ENCODE measurements at regions not wholly inside any gene's neighbourhood (a gene's known extent, or its start where the extent isn't known, plus 50 kb on each side); places are given as distances from the start of the nearest gene placed in this dataset.

GRCh38 chr5:74313896-74314295 lies 326.6 kb downstream of the ENC1 start:
- Histone ChIP-seq H3K27me3 (ENCODE audit: control insufficient read depth, insufficient read depth, low read length) (no peaks in the 10 kb centered on the region), H3K4me3 (ENCODE audit: low read depth, low read length) (no peak overlapping the region), H3K4me1 (peaks cover 54% of the 10 kb centered on the region), H3K9ac (no peak overlapping the region), H3K36me3 (ENCODE audit: control insufficient read depth, insufficient read depth, low read length) (no peaks in the 10 kb centered on the region), H3K9me3 (ENCODE audit: control insufficient read depth, low read length) (no peaks in the 10 kb centered on the region), H3K27ac (no peak overlapping the region), H2AFZ (no peak overlapping the region), H3K79me2 (no peaks in the 10 kb centered on the region), H3K4me2 (ENCODE audit: low read length) (no peak overlapping the region)
- no peak for TF ChIP-seq CTCF (IDR thresholded peaks at IDR 0.05)

- Histone ChIP-seq H3K27ac (no peak overlapping the region), H3K4me3 (ENCODE audit: low read depth, low read length) (no peak overlapping the region)
- no peak for TF ChIP-seq CTCF (IDR thresholded peaks at IDR 0.05)
Measured at GRCh38 chr5:74312746-74313145, 327.8 kb downstream of the ENC1 start.

DNA sequence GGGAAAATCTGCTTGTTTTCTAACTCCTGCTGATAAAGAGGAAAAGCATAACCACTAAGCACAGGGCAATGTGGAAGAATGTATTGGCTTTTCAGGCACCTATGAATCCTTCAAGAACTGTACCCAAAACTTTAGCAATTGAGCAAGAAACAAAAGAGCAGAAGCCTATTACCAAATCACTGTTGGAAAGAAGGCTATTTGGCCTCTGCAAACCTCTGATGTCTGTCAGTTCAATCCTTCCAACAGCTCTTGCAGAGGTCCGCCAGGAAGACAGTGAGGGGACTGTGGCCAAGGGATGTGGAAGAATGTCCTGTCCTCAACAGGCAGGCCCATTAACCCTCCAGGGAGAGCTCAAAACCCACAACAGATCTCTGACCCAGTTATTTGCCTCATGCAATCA lies 328.6 kb downstream of the ENC1 start:
- H3K4me3 ChIP-seq (ENCODE audit: low read depth, low read length), result no peak overlapping the region

More at GRCh38 chr5:74312746-74313145, 327.8 kb downstream of the ENC1 start:
- Histone ChIP-seq H3K4me2 (ENCODE audit: low read length) (no peak overlapping the region), H3K79me2 (no peaks in the 10 kb centered on the region), H3K9me3 (ENCODE audit: control insufficient read depth, low read length) (no peaks in the 10 kb centered on the region), H3K36me3 (ENCODE audit: control insufficient read depth, insufficient read depth, low read length) (no peaks in the 10 kb centered on the region), H2AFZ (peak overlapping the region; percentile 27), H3K4me1 (peaks cover 48% of the 10 kb centered on the region), H3K27me3 (ENCODE audit: control insufficient read depth, insufficient read depth, low read length) (no peaks in the 10 kb centered on the region), H3K9ac (no peak overlapping the region)

GRCh38 chr5:74310997-74311930 lies 329.3 kb downstream of the ENC1 start:
- H3K27me3 ChIP-seq (ENCODE audit: control insufficient read depth, insufficient read depth, low read length), result no peaks in the 10 kb centered on the region
- peaks cover 41% of the 10 kb centered on the region for H3K4me1 ChIP-seq
- H3K36me3 ChIP-seq (ENCODE audit: control insufficient read depth, insufficient read depth, low read length), result no peaks in the 10 kb centered on the region
- no peaks in the 10 kb centered on the region for H3K9me3 ChIP-seq (ENCODE audit: control insufficient read depth, low read length)
- no peak overlapping the region for H3K9ac ChIP-seq
- no peak overlapping the region for H3K4me2 ChIP-seq (ENCODE audit: low read length)
- no peak for TF ChIP-seq CTCF (IDR thresholded peaks at IDR 0.05)
- no peaks in the 10 kb centered on the region for H3K79me2 ChIP-seq
- no peak overlapping the region for H3K4me3 ChIP-seq (ENCODE audit: low read depth, low read length)
- H2AFZ ChIP-seq, result peak overlapping the region; percentile 1
- no peak overlapping the region for H3K27ac ChIP-seq

More for the DNA sequence above, 328.6 kb downstream of the ENC1 start:
- H3K79me2 ChIP-seq, result no peaks in the 10 kb centered on the region
- H3K9me3 ChIP-seq (ENCODE audit: control insufficient read depth, low read length), result no peaks in the 10 kb centered on the region
- no peak overlapping the region for H3K4me2 ChIP-seq (ENCODE audit: low read length)
- H2AFZ ChIP-seq, result no peak overlapping the region
- H3K9ac ChIP-seq, result no peak overlapping the region
- no peak for TF ChIP-seq CTCF (IDR thresholded peaks at IDR 0.05)
- H3K4me1 ChIP-seq, result peaks cover 41% of the 10 kb centered on the region
- no peaks in the 10 kb centered on the region for H3K27me3 ChIP-seq (ENCODE audit: control insufficient read depth, insufficient read depth, low read length)
- H3K27ac ChIP-seq, result no peak overlapping the region
- H3K36me3 ChIP-seq (ENCODE audit: control insufficient read depth, insufficient read depth, low read length), result no peaks in the 10 kb centered on the region

All from parathyroid adenoma (tissue), 2 donors.